GM12872 (cell line): ENCODE measurements at regions not wholly inside any gene's neighbourhood (a gene's known extent, or its start where the extent isn't known, plus 50 kb on each side); places are given as distances from the start of the nearest gene placed in this dataset.

ENCODE experiments used
- CTCF ChIP-seq: IDR thresholded peaks from 3 replicates; pipeline ENCODE4 v1.5.1; 2011; ENCODE audit warnings: low read depth, mild to moderate bottlenecking, low read length, moderate library complexity; ENCODE audit not compliant: insufficient read depth

- no peak for TF ChIP-seq CTCF
Measured at GRCh38 chr14:76585616-76586015, 175.7 kb upstream of the VASH1 start.

- no peak for TF ChIP-seq CTCF
Measured at GRCh38 chr14:76589246-76589645, 172.0 kb upstream of the VASH1 start.

GRCh38 chr14:76591266-76591665 lies 170.0 kb upstream of the VASH1 start:
- no peak for TF ChIP-seq CTCF

- no peak for TF ChIP-seq CTCF
Measured at GRCh38 chr14:76595266-76595665, 166.0 kb upstream of the VASH1 start.

GRCh38 chr14:76597387-76597786 lies 163.9 kb upstream of the VASH1 start:
- TF ChIP-seq CTCF, result no peak

- no peak for TF ChIP-seq CTCF
Measured at GRCh38 chr14:76599141-76599540, 162.1 kb upstream of the VASH1 start.

- TF ChIP-seq CTCF, result no peak
Measured at GRCh38 chr14:76599559-76600287, 161.5 kb upstream of the VASH1 start.

- TF ChIP-seq CTCF, result no peak
Measured at GRCh38 chr14:76603713-76604112, 157.6 kb upstream of the VASH1 start.
